Neural cell (in vitro differentiated cells): ENCODE measurements at regions not wholly inside any gene's neighbourhood (a gene's known extent, or its start where the extent isn't known, plus 50 kb on each side); places are given as distances from the start of the nearest gene placed in this dataset.

Experiments used
- H2AFZ ChIP-seq: fragments of 200-600, 300-800 bp; sonication (generic), shearing (Covaris generic); 2 replicates; pipeline ENCODE4 v1.6.0; 2014; ENCODE audit warnings: low read depth, mild to moderate bottlenecking, antibody characterized with exemption, low read length, moderate library complexity
- H3F3A ChIP-seq: fragments of 200-600 bp; shearing (Covaris generic); 2 replicates; pipeline ENCODE4 v1.6.1; 2016; ENCODE audit warnings: mild to moderate bottlenecking, moderate library complexity, mixed read lengths, antibody characterized with exemption, low read length; ENCODE audit not compliant: insufficient read depth, poor library complexity, severe bottlenecking
- H3K27ac ChIP-seq: fragments of 200-600, 300-800 bp; sonication (generic), shearing (Covaris generic); 2 replicates; pipeline ENCODE4 v1.5.1; 2014; ENCODE audit warnings: mild to moderate bottlenecking, low read length, moderate library complexity
- H3K27me3 ChIP-seq: fragments of 300-800, 200-600 bp; sonication (generic), shearing (Covaris generic); 2 replicates; pipeline ENCODE4 v1.6.0; 2014; ENCODE audit warnings: mild to moderate bottlenecking, low read depth, low read length, moderate library complexity; ENCODE audit not compliant: insufficient read depth
- H3K36me3 ChIP-seq: fragments of 300-800, 200-600 bp; sonication (generic), shearing (Covaris generic); 2 replicates; pipeline ENCODE4 v1.5.1; 2014; ENCODE audit warnings: mild to moderate bottlenecking, antibody characterized with exemption, low read length, moderate library complexity; ENCODE audit not compliant: insufficient read depth
- H3K4me2 ChIP-seq: fragments of 300-800, 200-600 bp; sonication (generic), shearing (Covaris generic); 2 replicates; pipeline ENCODE4 v1.6.0; 2014; ENCODE audit warnings: mild to moderate bottlenecking, low read length
- H3K4me3 ChIP-seq: fragments of 300-800, 200-600 bp; sonication (generic), shearing (Covaris generic); 2 replicates; pipeline ENCODE4 v1.5.1; 2014; ENCODE audit warnings: mild to moderate bottlenecking, low read length, moderate library complexity
- H3K79me2 ChIP-seq: fragments of 200-600 bp; shearing (Covaris generic); replicated peaks from 2 replicates; pipeline ENCODE4 v1.6.0; 2014; ENCODE audit warnings: mild to moderate bottlenecking, low read length, moderate library complexity; ENCODE audit not compliant: insufficient read depth
- H3K9ac ChIP-seq: fragments of 300-800, 200-600 bp; sonication (generic), shearing (Covaris generic); 2 replicates; pipeline ENCODE4 v1.6.1; 2016; ENCODE audit warnings: mild to moderate bottlenecking, low read length, mixed read lengths
- H3K9me2 ChIP-seq: fragments of 200-600 bp; shearing (Covaris generic); 2 replicates; pipeline ENCODE4 v1.6.1; 2016; ENCODE audit warnings: mild to moderate bottlenecking, low read length, mixed read lengths; ENCODE audit not compliant: insufficient read depth
- H3K9me3 ChIP-seq: fragments of 200-600, 300-800 bp; sonication (generic), shearing (Covaris generic); 2 replicates; pipeline ENCODE4 v1.6.1; 2016; ENCODE audit warnings: mild to moderate bottlenecking, mixed run types, low read length, moderate library complexity, mixed read lengths
- H4K20me1 ChIP-seq: fragments of 200-600 bp; shearing (Covaris generic); 2 replicates; pipeline ENCODE4 v1.6.1; 2016; ENCODE audit warnings: mild to moderate bottlenecking, mixed run types; ENCODE audit not compliant: insufficient read depth
- CTCF ChIP-seq: fragments of 450-650 bp; IDR thresholded peaks from 2 replicates; pipeline ENCODE4 v1.5.1; 2014; ENCODE audit warnings: antibody characterized with exemption, mild to moderate bottlenecking, moderate library complexity; ENCODE audit not compliant: poor library complexity, severe bottlenecking
- EP300 ChIP-seq: fragments of 450-650 bp; conservative IDR thresholded peaks from 2 replicates; pipeline ENCODE4 v1.6.1; 2014; ENCODE audit warnings: antibody characterized with exemption, mild to moderate bottlenecking, moderate library complexity; ENCODE audit not compliant: poor library complexity, severe bottlenecking
- EZH2 ChIP-seq: fragments of 200-600, 300-800 bp; shearing (Covaris generic), sonication (generic); IDR thresholded peaks from 2 replicates; pipeline ENCODE4 v1.6.1; 2014; ENCODE audit warnings: antibody characterized with exemption, low read length, borderline replicate concordance, mild to moderate bottlenecking; ENCODE audit not compliant: insufficient read depth, poor library complexity, severe bottlenecking
- MXI1 ChIP-seq: fragments of 450-650 bp; conservative IDR thresholded peaks from 2 replicates; pipeline ENCODE4 v1.6.1; 2014; ENCODE audit warnings: antibody characterized with exemption, mild to moderate bottlenecking; ENCODE audit not compliant: poor library complexity, severe bottlenecking
- POLR2AphosphoS5 ChIP-seq: IDR thresholded peaks from 2 replicates; pipeline ENCODE4 v1.6.1; 2012
- RAD21 ChIP-seq: fragments of 450-650 bp; conservative IDR thresholded peaks from 2 replicates; pipeline ENCODE4 v1.6.1; 2014; ENCODE audit warnings: antibody characterized with exemption, mild to moderate bottlenecking, moderate library complexity
- REST ChIP-seq: IDR thresholded peaks from 2 replicates; pipeline ENCODE4 v1.6.1; 2012; ENCODE audit warnings: borderline replicate concordance
- SMC3 ChIP-seq: fragments of 450-650 bp; conservative IDR thresholded peaks from 2 replicates; pipeline ENCODE4 v1.6.1; 2014; ENCODE audit warnings: antibody characterized with exemption, mild to moderate bottlenecking, moderate library complexity; ENCODE audit not compliant: poor library complexity
- TAF1 ChIP-seq: IDR thresholded peaks from 2 replicates; pipeline ENCODE4 v1.6.1; 2012; ENCODE audit warnings: low read depth

- Histone ChIP-seq H3F3A (peaks cover 4% of the 10 kb centered on the region), H3K27me3 (peaks cover 7% of the 10 kb centered on the region), H3K36me3 (no peaks in the 10 kb centered on the region), H3K9ac (no peak overlapping the region), H3K4me3 (no peak overlapping the region), H3K9me3 (no peaks in the 10 kb centered on the region), H3K79me2 (no peaks in the 10 kb centered on the region), H4K20me1 (no peaks in the 10 kb centered on the region), H3K27ac (no peak overlapping the region), H3K4me2 (no peak overlapping the region), H2AFZ (no peak overlapping the region), H3K9me2 (no peaks in the 10 kb centered on the region)
- TF ChIP-seq REST (no peak), EZH2 (no peak), RAD21 (no peak), CTCF (no peak), POLR2AphosphoS5 (no peak), SMC3 (no peak), EP300 (no peak), MXI1 (no peak), TAF1 (no peak)
Observed at GRCh38 chr5:120991569-120991968, 527.5 kb downstream of the PRR16 start.

GRCh38 chr5:120994112-120994511, 530.0 kb downstream of the PRR16 start:
- Histone ChIP-seq H2AFZ (no peak overlapping the region), H3K9me2 (no peaks in the 10 kb centered on the region), H3K36me3 (no peaks in the 10 kb centered on the region), H3K9me3 (no peaks in the 10 kb centered on the region), H3K27me3 (peaks cover 19% of the 10 kb centered on the region), H3K9ac (no peak overlapping the region), H3K79me2 (no peaks in the 10 kb centered on the region), H3K27ac (no peak overlapping the region), H3K4me3 (no peak overlapping the region), H3K4me2 (no peak overlapping the region), H4K20me1 (no peaks in the 10 kb centered on the region), H3F3A (no peaks in the 10 kb centered on the region)
- peak; percentile 100 for TF ChIP-seq POLR2AphosphoS5
- no peak for TF ChIP-seq SMC3
- no peak for TF ChIP-seq TAF1
- no peak for TF ChIP-seq EZH2
- no peak for TF ChIP-seq RAD21
- no peak for TF ChIP-seq REST
- TF ChIP-seq MXI1, result no peak
- TF ChIP-seq EP300, result peak; percentile 99
- no peak for TF ChIP-seq CTCF
